CD14-positive monocyte (primary cell): ENCODE measurements at regions not wholly inside any gene's neighbourhood (a gene's known extent, or its start where the extent isn't known, plus 50 kb on each side); places are given as distances from the start of the nearest gene placed in this dataset.

Experiments used
- DNase-seq, 3 donors: peaks; one replicate each; pipeline ENCODE4 v3.0.0-alpha.2; 2011 to 2022
- H2AFZ ChIP-seq: 2 replicates; pipeline ENCODE4 v1.6.0; 2012; ENCODE audit warnings: mild to moderate bottlenecking, low read depth, low read length, inconsistent platforms; ENCODE audit not compliant: insufficient read depth, poor library complexity, severe bottlenecking
- H3K27ac ChIP-seq, 2 donors: 1 replicate in 1 of 2; 2 replicates in 1 of 2; pipeline ENCODE4 v1.5.1; 2012 to 2013; ENCODE audit warnings: low read length in 2 of 2, control low read depth in 1 of 2, inconsistent platforms in 1 of 2, low read depth in 1 of 2, mild to moderate bottlenecking in 1 of 2
- H3K27me3 ChIP-seq, 2 donors: one replicate each; pipeline versions ENCODE4 v1.6.0 to v1.6.1; 2011 to 2013; ENCODE audit warnings: low read length in 2 of 2; ENCODE audit not compliant: control insufficient read depth in 2 of 2, insufficient read depth in 2 of 2
- H3K36me3 ChIP-seq, 2 donors: replicated peaks in 1 of 2; 1 replicate in 1 of 2; 2 replicates in 1 of 2; pipeline versions ENCODE4 v1.5.1 to v1.6.1; 2012 to 2013; ENCODE audit warnings: low read length in 2 of 2, control low read depth in 1 of 2, inconsistent platforms in 1 of 2, mild to moderate bottlenecking in 1 of 2; ENCODE audit not compliant: insufficient read depth in 2 of 2, control insufficient read depth in 1 of 2
- H3K4me1 ChIP-seq, 2 donors: 1 replicate in 1 of 2; 2 replicates in 1 of 2; pipeline versions ENCODE4 v1.5.1 to v1.6.1; 2012 to 2013; ENCODE audit warnings: low read length in 2 of 2, control low read depth in 1 of 2, inconsistent platforms in 1 of 2, mild to moderate bottlenecking in 1 of 2, moderate library complexity in 1 of 2; ENCODE audit not compliant: insufficient read depth in 2 of 2, control insufficient read depth in 1 of 2
- H3K4me2 ChIP-seq: replicated peaks from 2 replicates; pipeline ENCODE3; 2012; ENCODE audit warnings: low read length, moderate library complexity, mild to moderate bottlenecking; ENCODE audit not compliant: poor library complexity, severe bottlenecking; ENCODE audit errors: extremely low read depth
- H3K4me3 ChIP-seq, 3 experiments: fragments of 200-600 bp in 1 of 3; sonication (generic) in 1 of 3; replicated peaks in 1 of 3; 1 replicate in 2 of 3; 2 replicates in 1 of 3; pipeline ENCODE4 v1.5.1; 2011 to 2013; ENCODE audit warnings: low read length in 3 of 3, mild to moderate bottlenecking in 3 of 3, control low read depth in 2 of 3, low read depth in 2 of 3, inconsistent platforms in 1 of 3, moderate library complexity in 1 of 3
- H3K79me2 ChIP-seq: 2 replicates; pipeline ENCODE4 v1.6.0; 2012; ENCODE audit warnings: mild to moderate bottlenecking, control low read depth, inconsistent platforms, low read length, moderate library complexity; ENCODE audit not compliant: insufficient read depth
- H3K9ac ChIP-seq: 2 replicates; pipeline ENCODE4 v1.6.0; 2017; ENCODE audit warnings: low read length, mild to moderate bottlenecking; ENCODE audit not compliant: insufficient read depth, poor library complexity, severe bottlenecking
- H3K9me3 ChIP-seq, 2 donors: replicated peaks in 1 of 2; 1 replicate in 1 of 2; 2 replicates in 1 of 2; pipeline versions ENCODE4 v1.5.1 to v1.6.1; 2012 to 2013; ENCODE audit warnings: low read length in 2 of 2, control low read depth in 1 of 2; ENCODE audit not compliant: control insufficient read depth in 1 of 2, insufficient read depth in 1 of 2
- H4K20me1 ChIP-seq: 2 replicates; pipeline ENCODE4 v1.6.0; 2012; ENCODE audit warnings: mild to moderate bottlenecking, low read length, control low read depth, moderate library complexity; ENCODE audit not compliant: insufficient read depth
- H3K27ac Mint-ChIP-seq, 7 donors: one replicate each; pipeline ENCODE4 v1.8.0; 2020; ENCODE audit warnings: mild to moderate bottlenecking in 7 of 7, mixed read lengths in 7 of 7, moderate library complexity in 6 of 7, inconsistent platforms in 2 of 7
- H3K27me3 Mint-ChIP-seq, 3 donors: one replicate each; pipeline ENCODE4 v1.8.0; 2021 to 2022; ENCODE audit warnings: low read depth in 3 of 3, mild to moderate bottlenecking in 3 of 3, mixed read lengths in 3 of 3, moderate library complexity in 3 of 3, inconsistent platforms in 1 of 3
- H3K36me3 Mint-ChIP-seq, 2 donors: one replicate each; pipeline ENCODE4 v1.8.0; 2020; ENCODE audit warnings: mixed read lengths in 2 of 2, inconsistent platforms in 1 of 2, mild to moderate bottlenecking in 1 of 2
- H3K4me1 Mint-ChIP-seq: one replicate; pipeline ENCODE4 v1.8.0; 2020; ENCODE audit warnings: mild to moderate bottlenecking, mixed read lengths
- H3K4me3 Mint-ChIP-seq, 2 donors: one replicate each; pipeline ENCODE4 v1.8.0; 2020; ENCODE audit warnings: mild to moderate bottlenecking in 2 of 2, mixed read lengths in 2 of 2, moderate library complexity in 1 of 2
- H3K9me3 Mint-ChIP-seq, 7 donors: one replicate each; pipeline ENCODE4 v1.8.0; 2020 to 2022; ENCODE audit warnings: mixed read lengths in 7 of 7, mild to moderate bottlenecking in 6 of 7, moderate library complexity in 6 of 7, inconsistent platforms in 2 of 7
- WGBS: methylation state at CpG from one replicate; pipeline ENCODE4 v1.1.5; 2013; ENCODE audit warnings: missing lambda C conversion rate; ENCODE audit not compliant: insufficient coverage; 5-methylcytosine and 5-hydroxymethylcytosine counted together
- intact Hi-C, 2 donors: fragments of 100-400 bp; cut with micrococcal nuclease; formaldehyde crosslinking; loops; one replicate each; pipeline versions ENCODE4 v1.15.0 to v1.15.1; 2023
- TF ChIP-seq, protein P1 (sequence below): fragments of 200-600 bp; IDR thresholded peaks from one replicate; pipeline ENCODE4 v1.8.0; 2022; ENCODE audit warnings: antibody characterized with exemption, mild to moderate bottlenecking

DNA sequence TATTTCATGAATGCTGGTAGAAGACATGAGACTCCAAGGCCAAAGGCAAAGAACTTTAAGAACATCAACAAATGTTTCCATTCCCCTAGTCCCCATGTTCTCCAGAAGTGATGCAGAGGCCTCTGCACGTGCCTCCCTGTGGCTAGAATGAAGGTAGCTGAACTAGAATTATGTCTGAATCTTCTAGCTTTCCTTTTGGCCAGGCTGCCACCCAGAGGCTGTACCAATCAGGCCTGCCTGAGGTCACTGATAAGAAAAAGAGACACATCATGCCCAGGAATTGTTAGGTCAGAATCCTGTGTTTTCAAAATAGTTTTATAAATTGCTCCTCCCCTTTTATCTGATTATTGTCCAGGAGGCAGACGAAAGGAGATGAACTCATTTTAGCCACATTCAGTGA, 188.0 kb upstream of the SLC16A7 start:
- H3K27ac ChIP-seq = no peak overlapping the region
- no peaks in the 10 kb centered on the region for H3K36me3 ChIP-seq
- no peak overlapping the region for H3K4me3 ChIP-seq
- no peak overlapping the region for H3K9ac ChIP-seq
- no peaks in the 10 kb centered on the region for H3K79me2 ChIP-seq
- peaks cover 33% of the 10 kb centered on the region for H3K4me1 Mint-ChIP-seq
- no peaks in the 10 kb centered on the region for H3K9me3 ChIP-seq
- intact Hi-C loops = loop anchor here in 1 of 2 donors (10.0 kb wide), 1 partner anchor 427 kb away; no protein-coding TSS in a partner anchor
- no peak overlapping the region for H3K27ac Mint-ChIP-seq
- H3K4me2 ChIP-seq = no peak overlapping the region
- no peaks in the 10 kb centered on the region for H3K36me3 Mint-ChIP-seq
- TF ChIP-seq, protein P1, sequence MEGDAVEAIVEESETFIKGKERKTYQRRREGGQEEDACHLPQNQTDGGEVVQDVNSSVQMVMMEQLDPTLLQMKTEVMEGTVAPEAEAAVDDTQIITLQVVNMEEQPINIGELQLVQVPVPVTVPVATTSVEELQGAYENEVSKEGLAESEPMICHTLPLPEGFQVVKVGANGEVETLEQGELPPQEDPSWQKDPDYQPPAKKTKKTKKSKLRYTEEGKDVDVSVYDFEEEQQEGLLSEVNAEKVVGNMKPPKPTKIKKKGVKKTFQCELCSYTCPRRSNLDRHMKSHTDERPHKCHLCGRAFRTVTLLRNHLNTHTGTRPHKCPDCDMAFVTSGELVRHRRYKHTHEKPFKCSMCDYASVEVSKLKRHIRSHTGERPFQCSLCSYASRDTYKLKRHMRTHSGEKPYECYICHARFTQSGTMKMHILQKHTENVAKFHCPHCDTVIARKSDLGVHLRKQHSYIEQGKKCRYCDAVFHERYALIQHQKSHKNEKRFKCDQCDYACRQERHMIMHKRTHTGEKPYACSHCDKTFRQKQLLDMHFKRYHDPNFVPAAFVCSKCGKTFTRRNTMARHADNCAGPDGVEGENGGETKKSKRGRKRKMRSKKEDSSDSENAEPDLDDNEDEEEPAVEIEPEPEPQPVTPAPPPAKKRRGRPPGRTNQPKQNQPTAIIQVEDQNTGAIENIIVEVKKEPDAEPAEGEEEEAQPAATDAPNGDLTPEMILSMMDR = no peak
- H4K20me1 ChIP-seq = no peaks in the 10 kb centered on the region
- no peak for DNase-seq
- H3K4me3 Mint-ChIP-seq = no peak overlapping the region
- H2AFZ ChIP-seq = no peak overlapping the region
- 83% methylated on average over 1 of the region's 2 CpGs for WGBS
- no peaks in the 10 kb centered on the region for H3K27me3 Mint-ChIP-seq
- H3K9me3 Mint-ChIP-seq = no peaks in the 10 kb centered on the region
- no peaks in the 10 kb centered on the region for H3K27me3 ChIP-seq
- peaks cover 13 to 16% of the 10 kb centered on the region in 2 donors for H3K4me1 ChIP-seq

GRCh38 chr12:59405992-59406391, 189.8 kb upstream of the SLC16A7 start:
- Histone ChIP-seq H2AFZ (peak overlapping the region; percentile 23), H3K4me1 (peaks cover 3 to 5% of the 10 kb centered on the region in 2 donors), H3K27ac (no peak overlapping the region), H3K79me2 (no peaks in the 10 kb centered on the region), H3K9ac (no peak overlapping the region), H4K20me1 (no peaks in the 10 kb centered on the region), H3K4me2 (no peak overlapping the region), H3K36me3 (no peaks in the 10 kb centered on the region), H3K9me3 (no peaks in the 10 kb centered on the region), H3K4me3 (no peak overlapping the region), H3K27me3 (no peaks in the 10 kb centered on the region)
- intact Hi-C loops = loop anchor here in 1 of 2 donors (10.0 kb wide), 1 partner anchor 429 kb away; no protein-coding TSS in a partner anchor
- no peak overlapping the region for H3K27ac Mint-ChIP-seq
- H3K4me1 Mint-ChIP-seq = peaks cover 18% of the 10 kb centered on the region
- no peaks in the 10 kb centered on the region for H3K36me3 Mint-ChIP-seq
- no peak for DNase-seq
- no peaks in the 10 kb centered on the region for H3K9me3 Mint-ChIP-seq
- no peak overlapping the region for H3K4me3 Mint-ChIP-seq
- no peaks in the 10 kb centered on the region for H3K27me3 Mint-ChIP-seq
- TF ChIP-seq, protein P1 = no peak
